Middle frontal gyrus (tissue), 1 donor: ENCODE measurements at regions not wholly inside any gene's neighbourhood (a gene's known extent, or its start where the extent isn't known, plus 50 kb on each side); places are given as distances from the start of the nearest gene placed in this dataset.
"Not testable (repeated sequence)": the region's sequence is repeated elsewhere in the genome, so short reads cannot be mapped to it uniquely, and the experiment has no call there.

Experiments
- DNase-seq: peaks from one replicate; pipeline ENCODE4 v3.0.0-alpha.2; 2015; ENCODE audit warnings: low spot score; ENCODE audit errors: extremely low spot score

DNA sequence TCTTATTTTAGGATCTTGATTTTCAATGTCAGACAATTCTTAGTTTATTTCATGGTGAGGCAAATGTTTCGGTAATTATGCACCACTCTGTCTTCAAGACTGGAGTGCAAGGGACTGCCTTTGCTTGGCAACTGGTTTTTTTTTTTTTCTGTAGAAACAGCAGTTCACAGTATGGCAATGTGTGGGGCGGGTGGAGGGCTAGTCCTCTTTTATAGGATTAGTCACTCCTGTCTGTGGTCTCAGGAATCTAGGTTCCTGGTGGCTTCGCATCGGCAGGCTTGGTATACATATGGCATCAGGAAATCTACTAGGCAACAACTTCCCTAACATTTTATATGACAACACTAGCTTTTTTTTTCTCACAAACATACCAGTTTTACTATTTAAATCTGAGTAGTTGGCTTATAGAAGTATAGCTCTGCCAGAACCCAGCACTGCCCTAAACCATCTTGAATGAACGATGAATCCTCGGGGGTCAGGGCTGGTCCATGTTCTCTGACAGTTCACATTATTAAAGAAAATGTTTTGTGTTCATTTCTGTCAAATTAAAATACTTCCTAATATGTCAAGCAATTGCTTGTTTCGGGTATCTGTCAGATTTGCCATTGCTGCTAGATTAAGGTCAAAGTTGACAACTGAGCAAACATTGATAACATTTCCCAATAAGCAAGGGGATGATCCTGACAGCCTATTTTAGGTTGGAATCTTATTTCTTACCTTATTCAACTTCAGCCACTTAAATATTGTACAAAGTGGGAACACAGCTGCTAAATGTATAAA is 289.7 kb upstream of the VSTM2A start:
- DNase-seq, result no peak

DNA sequence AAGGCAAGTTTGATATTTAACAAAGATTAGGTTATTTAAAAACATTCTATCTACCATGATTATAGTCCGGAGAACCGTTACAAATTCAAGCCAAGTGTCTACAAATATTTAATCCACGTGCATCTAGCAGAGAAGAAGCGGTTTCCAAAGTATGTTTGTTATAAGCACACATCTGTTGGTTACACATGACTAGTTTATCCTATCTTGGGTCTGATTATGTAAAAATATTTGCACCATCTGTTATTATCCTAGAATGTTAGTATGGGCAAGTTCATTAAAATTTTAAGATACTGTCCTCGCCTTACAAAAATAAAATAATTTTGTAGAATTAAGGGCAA is 289.2 kb upstream of the VSTM2A start:
- DNase-seq, result no peak

GRCh38 chr7:54255242-54255641 is 286.9 kb upstream of the VSTM2A start:
- no peak for DNase-seq

DNA sequence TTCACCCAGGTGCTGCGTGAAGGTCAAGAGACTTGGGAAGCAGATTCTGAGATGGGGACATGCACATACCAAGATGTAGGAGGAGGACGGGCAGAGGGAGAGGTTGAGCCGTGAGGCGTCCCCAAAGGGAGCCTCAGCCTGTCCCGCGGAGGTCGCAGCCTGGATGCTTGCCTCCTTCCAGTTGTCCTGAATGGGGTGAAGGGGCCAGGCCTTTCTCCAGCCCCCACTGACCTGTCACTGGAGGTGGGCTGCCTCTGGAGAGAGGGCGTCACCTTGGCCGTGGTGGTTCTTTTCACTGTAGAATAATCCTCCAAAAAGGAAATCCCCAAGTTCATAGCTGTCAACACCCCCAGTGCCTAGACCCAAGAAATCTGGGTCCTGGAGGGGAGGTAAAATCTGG is 283.0 kb upstream of the VSTM2A start:
- DNase-seq, result no peak

DNA sequence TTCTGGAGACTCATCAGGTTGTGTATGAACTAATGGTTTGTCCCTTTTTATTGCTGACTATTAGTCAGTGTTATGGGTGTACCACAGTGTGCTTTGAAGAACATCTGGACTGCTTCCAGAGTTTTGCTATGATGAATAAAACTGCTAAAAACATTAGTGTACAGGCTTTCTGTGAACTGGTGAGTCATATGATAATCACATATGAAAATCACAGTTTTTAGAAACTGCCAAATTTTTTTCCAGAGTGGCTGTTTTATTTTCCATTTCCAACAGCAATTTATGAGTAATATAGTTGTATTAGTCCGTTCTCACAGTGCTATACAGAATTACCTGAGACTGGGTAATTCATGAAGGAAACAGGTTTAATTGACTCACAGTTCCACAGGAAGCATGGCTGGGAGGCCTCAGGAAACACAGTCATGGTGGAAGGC is 281.2 kb upstream of the VSTM2A start:
- peak; percentile 6 for DNase-seq

DNA sequence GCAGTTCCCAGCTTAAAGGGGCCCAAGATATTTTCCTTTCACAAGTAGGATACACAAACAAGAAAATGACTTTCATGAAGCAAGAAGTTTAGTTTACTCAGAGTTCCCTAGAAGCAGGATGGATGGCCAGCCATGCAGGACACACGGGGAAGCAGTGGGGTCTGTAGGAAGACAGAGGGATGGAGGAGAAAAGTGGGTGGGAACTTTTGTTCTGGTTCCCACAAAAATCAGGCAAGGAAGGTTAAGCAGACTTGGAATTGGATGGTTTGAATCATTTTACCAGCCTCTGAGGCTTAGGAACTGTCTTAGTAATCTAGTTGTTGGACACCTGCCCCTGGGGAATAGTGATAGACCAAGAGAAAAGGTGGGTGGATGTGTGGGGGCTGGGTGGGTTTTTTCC is 263.3 kb upstream of the VSTM2A start:
- DNase-seq, result no peak

GRCh38 chr7:54292171-54292925 is 249.8 kb upstream of the VSTM2A start:
- DNase-seq, result no peak

DNA sequence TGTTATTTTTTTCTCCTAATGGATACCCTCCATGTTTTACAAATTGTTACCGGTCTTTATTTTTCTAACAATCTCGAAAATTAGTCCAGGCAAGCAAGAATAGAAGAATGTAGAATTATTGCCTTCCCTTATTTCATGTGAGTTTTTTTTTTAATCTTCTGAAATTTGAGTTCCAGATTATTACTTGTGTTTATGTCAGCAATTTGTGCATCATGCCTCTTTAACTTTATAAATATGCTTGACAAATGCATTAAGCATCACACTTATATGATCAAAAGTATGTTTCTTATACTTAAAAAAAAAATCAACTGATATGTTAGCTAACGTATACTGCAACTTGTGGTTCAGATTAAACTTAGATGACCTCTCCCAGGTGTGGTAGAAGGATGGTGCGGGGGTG is 242.7 kb upstream of the VSTM2A start:
- no peak for DNase-seq

- not testable (repeated sequence) for DNase-seq
Measured at GRCh38 chr7:54315955-54316354, 226.2 kb upstream of the VSTM2A start.

DNA sequence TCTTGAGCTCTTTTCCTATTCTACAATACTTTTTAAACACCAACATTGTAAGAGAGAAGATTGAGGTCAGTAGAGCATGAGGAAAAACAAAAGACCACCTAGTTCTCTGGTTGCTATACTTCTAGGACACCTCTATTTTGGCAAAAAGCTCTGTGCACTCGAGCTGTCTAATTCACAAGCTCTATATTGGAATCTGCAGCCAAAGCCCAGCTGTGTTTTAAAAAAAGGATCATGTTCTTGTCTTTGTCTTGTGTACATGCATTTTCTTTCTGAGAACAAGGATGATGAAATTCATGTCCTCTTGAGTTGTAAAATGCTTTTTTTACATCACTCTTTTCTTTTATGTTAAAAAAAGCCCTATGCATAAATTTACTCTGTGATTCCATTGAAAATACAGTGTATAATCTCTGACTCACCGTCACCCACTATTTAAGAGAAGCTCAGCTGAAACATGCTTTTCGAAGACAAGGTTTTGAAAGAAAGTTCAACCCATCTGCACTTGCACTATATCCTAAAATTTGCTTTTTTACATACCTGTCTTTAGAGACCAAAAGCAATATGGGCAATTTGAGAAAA is 215.5 kb upstream of the VSTM2A start:
- DNase-seq, result peak; percentile 12

- DNase-seq, result no peak
Measured at GRCh38 chr7:54330216-54330800, 211.9 kb upstream of the VSTM2A start.

DNA sequence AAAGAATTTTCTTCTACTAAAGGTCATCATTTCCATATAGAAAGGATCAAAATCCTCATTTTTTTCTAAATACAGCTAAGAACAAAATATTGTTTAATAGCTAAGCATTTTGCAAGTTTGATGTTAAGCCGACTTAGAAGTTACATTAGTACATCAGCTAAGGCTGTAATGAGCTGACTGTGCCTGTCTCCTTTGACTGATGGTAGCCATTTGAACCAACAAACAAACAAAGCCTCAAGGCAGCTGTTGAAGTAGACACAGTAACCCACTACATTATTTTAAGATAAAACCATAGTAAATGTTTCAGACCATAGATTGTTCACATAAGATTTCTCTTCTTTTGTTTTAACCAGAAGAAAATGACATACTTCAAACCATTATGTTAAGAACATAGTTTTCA is 210.9 kb upstream of the VSTM2A start:
- DNase-seq, result no peak

- no peak for DNase-seq
Measured at GRCh38 chr7:54332301-54332700, 209.9 kb upstream of the VSTM2A start.

DNA sequence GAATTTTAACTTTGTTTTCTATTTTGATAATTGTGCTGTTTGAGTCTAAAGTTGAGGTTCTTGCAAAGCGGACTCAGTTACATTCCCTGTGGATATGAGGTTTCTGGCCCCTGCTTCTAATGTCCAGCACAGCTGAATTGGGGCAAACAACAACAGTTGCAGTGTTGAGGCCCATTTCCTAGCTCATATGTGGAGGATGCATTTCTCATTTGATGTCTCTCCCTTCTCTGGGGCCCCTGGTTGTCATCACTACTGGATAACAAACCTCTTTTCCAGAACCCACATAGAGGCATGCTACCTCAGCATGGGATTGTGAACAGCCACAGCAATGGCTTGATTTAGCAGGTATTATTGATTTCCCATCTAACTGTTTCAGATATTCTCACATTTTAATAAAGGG is 208.2 kb upstream of the VSTM2A start:
- DNase-seq, result no peak

GRCh38 chr7:54336800-54337199 is 205.4 kb upstream of the VSTM2A start:
- DNase-seq, result no peak

DNA sequence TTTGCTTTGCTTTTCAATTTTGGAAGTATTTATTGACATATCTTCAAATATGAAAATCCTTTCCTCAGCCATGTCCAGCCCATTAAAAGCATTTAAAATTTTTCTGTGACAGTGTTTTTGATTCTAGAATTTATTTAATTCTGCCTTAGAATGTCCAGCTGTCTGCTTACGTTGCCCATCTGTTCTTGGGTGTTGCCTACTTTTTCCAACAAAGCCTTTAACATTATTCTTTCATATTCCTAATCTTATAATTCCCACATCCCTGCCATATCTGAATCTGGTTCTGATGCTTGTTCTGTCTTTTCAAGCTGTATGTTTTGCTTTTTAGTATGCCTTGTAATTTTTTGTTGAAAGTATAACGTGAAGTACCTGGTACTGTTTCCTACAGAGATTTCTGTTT is 204.7 kb upstream of the VSTM2A start:
- DNase-seq, result no peak

DNA sequence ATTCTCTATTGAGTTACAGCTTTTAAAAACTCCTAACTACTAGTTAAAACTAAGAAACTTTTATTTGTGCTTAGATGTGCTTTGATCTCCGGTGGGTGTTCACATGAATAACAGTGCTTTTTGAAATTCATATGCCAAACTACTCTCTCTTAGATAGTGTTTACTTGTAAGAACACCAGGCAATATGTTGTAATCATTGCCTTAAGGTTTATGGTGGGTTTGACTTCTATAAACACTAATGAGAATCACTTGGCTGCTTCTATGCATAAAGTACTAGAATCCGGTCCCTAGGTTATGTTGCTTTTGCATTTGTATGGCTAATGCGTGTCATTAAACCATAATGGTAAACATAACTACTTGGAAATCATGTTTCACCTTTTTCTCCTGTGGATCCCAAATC is 203.9 kb upstream of the VSTM2A start:
- DNase-seq, result no peak

- no peak for DNase-seq
Measured at GRCh38 chr7:54339073-54339472, 203.1 kb upstream of the VSTM2A start.

- no peak for DNase-seq
Measured at GRCh38 chr7:54342458-54342857, 199.7 kb upstream of the VSTM2A start.

GRCh38 chr7:54343511-54343910 is 198.7 kb upstream of the VSTM2A start:
- DNase-seq, result no peak

GRCh38 chr7:54345746-54346145 is 196.4 kb upstream of the VSTM2A start:
- DNase-seq, result no peak

GRCh38 chr7:54349229-54349628 is 192.9 kb upstream of the VSTM2A start:
- no peak for DNase-seq
